GM21381 (cell line): ENCODE measurements at regions not wholly inside any gene's neighbourhood (a gene's known extent, or its start where the extent isn't known, plus 50 kb on each side); places are given as distances from the start of the nearest gene placed in this dataset.
"Not testable (repeated sequence)": the region's sequence is repeated elsewhere in the genome, so short reads cannot be mapped to it uniquely, and the experiment has no call there.

Experiments
- ATAC-seq: cut with Tn5 transposase; IDR thresholded peaks from one replicate; pipeline ENCODE4 v1.9.1; 2021; ENCODE audit warnings: mild to moderate bottlenecking, moderate library complexity; ENCODE audit not compliant: unreplicated experiment

DNA sequence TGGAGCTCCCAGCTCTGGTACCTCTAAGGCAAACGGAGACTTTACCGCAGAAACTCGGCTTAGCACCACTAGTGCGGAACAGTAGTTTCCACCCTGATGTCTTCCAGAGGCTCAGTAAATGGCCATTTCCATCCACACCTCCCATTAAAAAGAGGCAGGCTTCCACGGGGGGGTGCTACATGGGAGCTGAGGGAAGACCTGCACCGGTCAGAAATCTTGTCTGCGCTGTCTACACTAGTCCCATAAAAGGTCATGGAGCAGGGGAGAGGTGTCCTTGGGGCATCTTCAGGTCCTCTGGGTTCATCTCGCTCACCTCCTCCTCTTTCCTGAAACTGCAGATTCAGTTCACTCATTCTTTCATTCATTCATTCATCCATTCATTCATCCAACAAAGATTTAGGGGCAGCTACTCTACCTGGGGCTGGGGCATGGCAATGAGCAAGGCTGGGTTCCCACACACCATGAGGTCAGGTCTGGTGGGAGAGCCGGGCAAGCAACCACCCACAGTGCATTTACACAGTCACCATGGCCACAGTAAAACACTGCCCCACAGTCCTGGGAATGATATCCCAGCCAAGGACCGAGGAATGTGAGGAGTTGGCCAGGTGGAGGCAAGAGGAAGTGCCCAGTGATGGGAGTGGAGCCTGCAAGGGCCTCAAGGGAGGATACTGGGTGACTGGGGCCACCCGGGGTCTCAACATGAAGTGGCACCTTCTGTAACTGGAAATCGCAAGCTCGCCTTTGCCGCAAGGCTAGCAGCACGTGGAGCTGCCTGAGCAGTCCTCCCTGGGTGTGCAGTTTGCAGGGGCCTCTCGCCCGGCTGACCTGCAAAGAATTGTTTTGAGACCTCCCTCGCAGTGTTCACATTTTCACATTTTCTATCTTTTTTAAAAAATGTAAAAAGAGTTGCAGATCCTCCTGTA lies 180.2 kb upstream of the RAB6C start:
- no peak for ATAC-seq

DNA sequence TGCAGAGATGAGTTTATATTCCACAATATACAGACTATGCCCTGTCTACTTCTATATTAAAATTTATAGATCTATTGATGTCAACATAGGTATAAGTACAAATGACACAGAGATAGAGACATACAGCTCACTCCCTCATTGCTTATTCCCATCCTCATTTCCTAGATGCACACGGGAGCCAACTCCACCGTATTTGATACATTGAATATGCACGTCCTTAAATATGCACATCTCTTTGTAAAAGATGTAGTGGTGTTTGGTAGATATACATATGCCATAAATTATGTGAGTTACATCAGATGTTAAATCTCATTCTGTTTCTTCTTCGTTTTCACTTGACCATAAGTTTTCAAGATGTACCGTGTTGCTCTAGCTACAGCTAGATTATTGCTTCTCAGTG lies 179.2 kb upstream of the RAB6C start:
- ATAC-seq: no peak

DNA sequence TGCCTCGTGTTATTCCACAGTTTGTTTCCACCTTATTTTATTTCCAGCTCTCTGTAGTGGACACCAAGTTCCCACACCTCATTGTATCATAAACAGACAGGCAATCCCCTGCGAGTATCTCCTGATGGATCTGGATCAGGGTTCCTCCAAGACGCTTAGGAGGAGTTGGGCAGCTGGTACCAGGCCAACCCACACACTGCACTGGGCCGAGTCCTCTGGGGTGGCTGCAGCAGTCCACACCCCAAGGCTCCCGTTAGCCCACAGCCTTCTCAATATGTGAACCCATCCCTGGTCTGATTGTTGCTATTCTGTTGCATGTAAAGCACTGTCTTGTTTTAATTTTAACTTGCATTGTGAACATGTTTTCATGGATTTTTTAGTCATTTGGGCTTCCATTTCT lies 178.8 kb upstream of the RAB6C start:
- no peak for ATAC-seq

DNA sequence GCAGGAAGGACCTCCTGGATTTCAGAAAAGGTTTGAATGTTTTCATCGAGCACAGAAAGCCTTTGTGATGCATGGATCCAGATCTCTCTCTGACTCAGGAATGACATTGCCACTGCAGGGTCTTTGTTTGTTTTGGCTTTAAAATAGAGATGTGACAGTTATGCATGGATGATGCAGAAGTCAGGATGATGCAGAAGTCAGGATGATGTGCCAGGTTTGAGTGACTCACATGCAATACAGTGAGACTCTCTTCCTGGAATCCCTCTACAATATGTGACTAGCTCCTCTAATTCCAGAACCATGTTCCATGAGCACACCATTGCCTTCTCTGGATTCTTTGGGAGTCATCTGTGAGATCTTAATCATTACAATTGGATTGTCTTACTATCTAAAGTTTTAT lies 177.9 kb upstream of the RAB6C start:
- no peak for ATAC-seq

DNA sequence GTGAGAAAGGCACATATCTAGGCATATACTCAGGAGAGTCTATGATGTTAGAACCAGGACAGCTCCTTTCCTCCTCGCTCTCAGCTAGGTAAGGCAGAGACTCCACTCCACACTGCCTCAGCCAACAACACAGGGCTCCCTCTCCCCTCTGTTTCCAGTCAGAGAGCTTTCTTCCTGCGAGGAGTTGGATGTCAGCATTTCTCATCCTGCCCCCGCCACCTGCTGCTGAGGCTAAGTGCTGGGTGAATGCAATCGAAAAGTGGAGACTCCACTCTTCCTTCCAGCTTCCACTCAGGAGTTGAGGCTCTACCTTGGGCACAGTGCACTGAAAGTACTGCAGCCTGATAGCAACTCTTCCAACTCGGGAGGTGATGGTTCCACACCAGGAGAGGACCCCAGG lies 177.2 kb upstream of the RAB6C start:
- ATAC-seq: no peak

DNA sequence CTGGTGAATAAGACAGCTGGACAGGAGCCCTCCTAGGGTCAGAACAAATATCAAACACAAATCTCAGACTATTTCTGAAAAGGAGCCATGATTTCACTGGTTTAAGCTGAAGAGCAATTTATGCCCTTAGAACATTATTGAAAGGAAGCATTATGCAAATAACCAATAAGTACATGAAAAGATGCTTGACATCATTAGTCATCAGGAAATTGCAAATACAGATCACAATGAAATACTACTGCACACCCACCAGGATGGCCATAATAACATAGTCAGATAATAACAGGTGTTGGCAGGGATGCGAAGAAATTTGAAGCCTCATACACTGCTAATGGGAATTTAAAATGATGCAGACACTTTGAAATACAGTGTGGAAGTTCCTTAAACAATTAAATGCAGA lies 176.4 kb upstream of the RAB6C start:
- ATAC-seq: no peak

DNA sequence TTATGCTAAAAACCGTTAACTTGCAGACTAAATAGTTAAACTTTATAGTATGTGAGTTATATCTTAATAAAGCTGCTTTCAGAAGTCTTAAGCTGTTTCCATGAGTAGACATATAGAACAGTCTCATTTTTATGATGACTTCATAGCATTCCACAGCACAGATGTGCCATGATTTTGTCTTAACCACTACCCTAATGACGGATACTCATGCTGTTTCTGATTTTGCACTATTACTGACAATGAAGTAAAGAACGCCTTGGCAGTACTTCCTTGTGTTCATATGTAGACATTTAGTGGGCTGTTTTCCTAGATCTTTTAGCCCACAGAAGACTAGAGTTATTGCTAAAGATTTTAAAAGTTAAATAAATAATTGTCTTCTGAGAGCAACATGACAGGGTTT lies 175.6 kb upstream of the RAB6C start:
- ATAC-seq: no peak

DNA sequence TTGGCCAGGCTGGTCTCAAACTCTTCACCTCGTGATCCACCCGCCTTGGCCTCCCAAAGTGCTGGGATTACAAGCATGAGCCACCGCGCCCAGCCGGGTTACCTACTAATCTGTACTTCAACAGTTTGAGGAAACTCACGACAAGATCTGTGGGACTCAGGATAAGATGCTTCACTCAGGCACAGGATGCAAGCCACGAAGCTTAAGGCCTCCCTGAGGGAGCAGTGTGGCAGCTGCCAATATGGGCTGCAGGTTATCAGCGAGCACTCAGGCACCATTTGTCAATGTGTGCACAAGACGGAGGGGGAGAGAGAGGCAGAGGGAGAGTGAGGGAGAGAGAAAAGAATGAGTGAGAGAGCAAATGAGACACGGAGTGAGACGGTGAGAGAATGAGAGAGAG lies 173.6 kb upstream of the RAB6C start:
- ATAC-seq: no peak

DNA sequence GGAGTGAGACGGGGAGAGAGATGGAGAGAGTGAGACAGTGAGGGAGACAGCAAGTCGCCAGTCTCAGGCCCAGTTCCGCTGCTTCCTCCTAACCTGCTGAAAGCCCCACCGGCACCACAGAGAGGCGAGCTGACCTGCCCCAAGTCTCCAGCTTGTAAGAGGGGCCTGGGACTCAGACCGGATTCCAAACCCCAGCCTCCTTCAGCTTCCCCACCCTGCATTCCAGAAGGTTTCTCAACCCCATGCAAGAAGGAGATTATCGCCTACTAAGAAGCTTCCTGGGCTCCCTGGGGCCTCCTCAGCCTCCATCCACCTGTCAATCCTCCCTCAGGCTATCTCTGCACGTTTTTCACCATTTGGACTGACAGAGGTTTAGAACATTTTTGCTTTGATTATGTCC lies 173.1 kb upstream of the RAB6C start:
- no peak for ATAC-seq

DNA sequence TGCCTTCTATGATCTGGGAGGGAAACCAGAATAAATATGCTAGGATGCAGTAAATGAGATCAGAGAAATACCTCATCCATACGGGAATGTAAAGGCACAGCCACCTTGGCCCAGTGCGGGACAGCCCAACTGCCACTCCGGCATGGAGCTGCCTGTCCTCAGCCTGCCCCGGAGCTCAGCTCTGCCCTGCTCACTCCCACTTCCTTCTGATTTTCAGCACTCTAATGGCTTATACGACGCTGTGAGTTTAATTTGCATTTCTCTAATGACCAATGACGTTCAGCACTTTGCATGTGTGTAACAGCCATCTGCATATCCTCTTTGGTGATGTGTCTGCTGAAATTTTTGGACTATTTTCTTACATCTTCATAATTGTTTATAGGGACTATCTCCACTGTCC lies 172.5 kb upstream of the RAB6C start:
- no peak for ATAC-seq

DNA sequence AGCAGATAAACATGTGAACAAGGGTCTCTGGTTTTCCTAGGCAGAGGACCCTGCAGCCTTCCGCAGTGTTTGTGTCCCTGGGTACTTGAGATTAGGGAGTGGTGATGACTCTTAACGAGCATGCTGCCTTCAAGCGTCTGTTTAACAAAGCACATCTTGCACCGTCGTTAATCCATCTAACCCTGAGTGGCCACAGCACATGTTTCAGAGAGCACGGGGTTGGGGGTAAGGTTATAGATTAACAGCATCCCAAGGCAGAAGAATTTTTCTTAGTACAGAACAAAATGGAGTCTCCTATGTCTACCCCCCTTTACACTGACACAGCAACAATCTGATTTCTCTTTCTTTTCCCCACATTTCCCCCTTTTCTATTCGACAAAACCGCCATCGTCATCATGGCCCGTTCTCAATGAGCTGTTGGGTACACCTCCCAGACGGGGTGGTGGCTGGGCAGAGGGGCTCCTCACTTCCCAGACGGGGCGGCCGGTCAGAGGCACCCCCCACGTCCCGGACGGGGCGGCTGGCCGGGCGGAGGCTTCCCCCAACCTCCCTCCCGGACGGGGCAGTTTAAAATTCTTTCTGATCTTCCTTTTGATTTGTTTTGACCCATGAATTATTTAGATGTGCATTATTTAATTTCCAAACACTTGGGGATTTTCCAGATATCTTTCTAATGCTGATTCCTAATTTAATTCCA lies 171.7 kb upstream of the RAB6C start:
- not testable (repeated sequence) for ATAC-seq

DNA sequence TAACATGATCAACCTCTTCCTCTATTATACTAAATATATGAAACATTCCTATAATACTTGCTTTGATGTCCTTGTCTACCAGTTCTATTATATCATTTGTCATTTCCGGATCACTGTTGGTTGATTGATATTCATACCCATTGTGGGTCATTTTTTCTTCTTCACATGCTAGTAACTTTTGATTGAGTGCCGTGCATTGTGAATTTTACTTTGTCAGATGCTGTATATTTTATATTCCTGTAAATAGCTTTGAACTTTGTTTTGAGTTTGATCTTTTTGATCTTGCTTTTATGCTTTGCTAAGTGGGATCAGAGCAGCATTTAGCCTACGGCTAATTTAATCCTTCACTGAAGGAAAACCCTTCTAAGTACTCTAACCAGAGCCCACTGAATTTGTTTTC lies 168.9 kb upstream of the RAB6C start:
- no peak for ATAC-seq

DNA sequence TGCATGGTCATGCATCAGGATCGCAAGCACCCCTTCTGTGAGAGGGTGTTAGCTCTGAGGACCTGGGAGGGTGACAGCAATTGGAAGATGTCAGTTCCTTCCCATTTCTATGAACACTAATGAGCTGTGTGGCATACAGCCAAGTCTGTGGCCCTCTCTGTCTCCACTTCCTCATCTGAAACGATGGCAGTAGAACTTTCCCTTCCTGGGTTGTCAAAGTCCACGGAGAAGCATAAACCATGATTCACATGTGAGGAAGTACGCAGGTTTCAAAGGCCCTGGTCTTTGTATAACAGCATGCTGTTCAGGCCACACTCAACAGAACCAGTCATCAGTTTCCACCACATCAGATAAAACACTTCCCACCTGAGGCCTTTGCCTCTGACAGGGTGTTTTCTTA lies 167.4 kb upstream of the RAB6C start:
- ATAC-seq: peak; percentile 73

DNA sequence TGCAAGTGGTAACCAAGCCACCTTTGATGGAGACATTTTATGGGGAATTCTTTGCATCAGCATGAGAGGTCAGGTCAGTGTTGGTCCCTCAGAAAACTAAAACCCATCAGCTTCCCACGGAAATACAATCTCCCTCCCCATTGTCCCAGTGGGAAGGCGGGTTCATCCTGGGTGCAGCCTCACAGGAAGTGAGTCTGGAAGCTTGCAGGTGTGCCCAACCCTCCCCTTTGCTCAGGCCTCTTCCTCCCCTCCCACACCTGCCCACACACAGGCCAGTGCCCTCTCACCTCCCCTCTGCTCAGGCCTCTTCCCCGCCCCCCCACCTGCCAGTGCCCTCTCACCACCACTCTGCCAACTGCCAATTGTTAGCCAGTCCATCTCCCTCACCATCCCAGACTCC lies 166.8 kb upstream of the RAB6C start:
- no peak for ATAC-seq

DNA sequence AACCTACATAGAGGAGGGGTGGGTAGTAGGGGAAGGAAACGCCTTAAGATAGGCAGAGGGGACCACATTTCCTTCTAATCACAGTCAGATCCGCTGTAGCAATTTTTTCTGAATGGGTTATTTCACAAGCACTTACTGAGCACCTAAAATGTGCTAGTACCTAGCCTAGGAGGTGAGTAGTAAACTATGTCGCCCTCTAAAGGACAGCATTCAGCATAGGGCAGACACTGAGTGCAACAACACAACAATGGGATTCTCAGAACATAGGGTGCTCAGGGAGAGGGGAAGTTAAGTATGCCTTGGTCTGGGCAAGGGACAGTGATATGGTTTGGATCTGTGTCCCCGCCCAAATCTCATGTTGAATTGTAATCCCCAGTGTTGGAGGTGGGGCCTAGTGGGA lies 166.1 kb upstream of the RAB6C start:
- no peak for ATAC-seq

DNA sequence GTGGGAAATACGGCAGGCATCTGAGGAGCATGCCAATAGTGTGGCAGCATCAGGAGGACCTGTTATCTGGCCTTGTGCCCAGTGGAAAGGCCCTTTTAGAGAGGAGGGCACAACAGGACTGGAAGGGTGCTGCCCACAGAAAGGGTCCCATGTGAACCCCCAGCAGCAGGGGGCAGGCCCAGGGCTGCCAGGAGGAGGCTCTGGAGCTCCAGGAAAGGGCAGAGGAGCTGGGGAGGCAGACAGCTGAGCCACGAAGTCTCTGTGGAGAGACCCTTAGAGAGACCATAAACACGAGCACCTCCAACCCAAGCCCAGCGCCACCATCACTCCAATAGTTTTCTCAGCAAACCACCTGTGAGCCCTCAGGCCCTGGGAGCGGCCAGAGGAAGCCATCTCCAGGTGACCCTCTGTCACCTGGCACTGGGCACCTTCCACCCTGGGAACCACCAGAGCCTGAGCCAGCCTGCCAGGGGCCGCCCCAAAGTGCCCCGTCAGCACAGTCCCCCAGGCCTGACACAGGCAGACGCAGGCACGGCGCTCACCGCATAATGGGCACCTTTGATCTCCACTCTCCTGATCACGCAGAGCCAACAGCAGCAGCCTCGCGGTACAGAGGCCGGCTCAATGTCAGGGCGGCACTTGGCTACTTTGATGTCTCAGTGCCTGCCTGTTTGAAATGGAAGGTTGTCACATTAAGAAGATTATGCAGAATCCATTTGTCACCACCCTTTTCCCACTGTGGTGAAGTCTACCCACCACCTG lies 162.5 kb upstream of the RAB6C start:
- ATAC-seq: no peak

DNA sequence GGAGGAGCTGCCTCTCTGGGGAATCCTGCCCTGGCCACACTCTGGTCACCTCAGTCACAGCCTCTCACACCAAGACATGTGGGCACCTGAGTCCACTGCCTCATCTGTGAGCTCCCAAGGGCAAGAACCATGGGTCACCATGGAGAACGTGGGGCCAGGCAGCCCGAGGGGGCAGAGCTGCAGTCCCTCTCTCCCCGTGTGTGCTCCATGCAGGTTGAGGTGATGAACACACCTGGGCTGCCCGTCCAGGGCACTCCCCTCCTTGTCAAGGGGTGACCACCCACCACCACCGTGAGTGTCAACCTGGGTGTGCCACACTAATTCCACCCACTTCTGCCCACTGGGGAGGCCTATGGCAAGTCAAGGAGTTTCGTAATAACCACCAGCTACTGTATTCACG lies 159.6 kb upstream of the RAB6C start:
- no peak for ATAC-seq

DNA sequence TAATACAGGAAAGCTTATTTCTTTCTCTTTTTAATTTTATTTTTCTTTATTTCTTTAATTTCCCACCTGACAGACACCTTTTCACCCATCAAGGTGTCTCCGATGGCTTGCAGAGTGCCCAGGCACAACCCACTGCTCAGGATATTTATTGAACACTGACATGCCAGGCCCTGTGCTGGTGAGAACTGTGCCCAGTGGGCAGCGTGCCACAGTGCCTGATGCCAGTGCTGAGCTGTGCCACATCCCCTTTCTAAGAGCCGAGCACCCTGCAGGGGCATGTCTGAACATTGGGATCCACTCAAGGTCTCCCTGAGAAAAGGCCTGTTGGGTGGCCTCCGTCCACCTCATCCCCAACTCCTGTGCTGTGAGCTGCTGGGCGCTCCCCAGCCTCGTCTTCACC lies 158.6 kb upstream of the RAB6C start:
- no peak for ATAC-seq

DNA sequence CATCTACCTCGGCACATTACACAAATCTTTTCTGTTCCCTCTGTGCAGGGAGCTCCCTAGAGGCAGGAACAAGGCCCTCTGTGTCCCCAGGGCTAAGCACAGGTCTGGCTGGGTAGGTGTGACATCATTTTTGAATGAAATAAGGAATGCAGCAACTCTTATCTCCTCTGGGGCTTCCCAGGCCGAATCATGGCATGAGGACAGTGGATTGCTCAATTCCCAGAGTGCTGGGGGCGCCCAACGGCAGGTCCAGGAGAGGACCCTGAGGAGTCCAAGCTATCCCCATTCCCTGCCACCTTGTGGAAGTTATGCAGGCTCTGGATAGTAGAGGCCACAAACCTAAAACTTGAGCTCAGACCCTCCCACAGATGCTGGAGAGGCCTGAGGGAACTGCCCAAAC lies 158.0 kb upstream of the RAB6C start:
- no peak for ATAC-seq

DNA sequence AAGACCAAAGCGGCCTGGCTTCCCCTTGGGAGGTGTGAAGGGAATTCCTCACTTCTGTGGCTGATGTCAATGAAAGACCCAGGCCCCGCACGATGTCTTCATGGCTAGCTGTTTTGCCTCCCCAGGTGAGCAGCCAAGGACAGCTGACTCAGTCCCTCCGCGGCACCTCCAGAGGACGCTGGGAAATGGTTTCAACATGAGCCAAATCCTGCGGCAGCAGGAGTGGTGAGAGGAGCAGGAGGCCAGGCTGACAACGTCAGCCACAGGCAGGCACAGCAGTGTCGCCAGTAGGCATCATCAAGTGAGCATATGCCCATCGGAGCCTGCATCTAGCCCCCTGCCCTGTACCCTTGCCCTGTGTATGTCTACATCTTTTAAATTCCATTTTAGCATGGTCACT lies 156.4 kb upstream of the RAB6C start:
- no peak for ATAC-seq

DNA sequence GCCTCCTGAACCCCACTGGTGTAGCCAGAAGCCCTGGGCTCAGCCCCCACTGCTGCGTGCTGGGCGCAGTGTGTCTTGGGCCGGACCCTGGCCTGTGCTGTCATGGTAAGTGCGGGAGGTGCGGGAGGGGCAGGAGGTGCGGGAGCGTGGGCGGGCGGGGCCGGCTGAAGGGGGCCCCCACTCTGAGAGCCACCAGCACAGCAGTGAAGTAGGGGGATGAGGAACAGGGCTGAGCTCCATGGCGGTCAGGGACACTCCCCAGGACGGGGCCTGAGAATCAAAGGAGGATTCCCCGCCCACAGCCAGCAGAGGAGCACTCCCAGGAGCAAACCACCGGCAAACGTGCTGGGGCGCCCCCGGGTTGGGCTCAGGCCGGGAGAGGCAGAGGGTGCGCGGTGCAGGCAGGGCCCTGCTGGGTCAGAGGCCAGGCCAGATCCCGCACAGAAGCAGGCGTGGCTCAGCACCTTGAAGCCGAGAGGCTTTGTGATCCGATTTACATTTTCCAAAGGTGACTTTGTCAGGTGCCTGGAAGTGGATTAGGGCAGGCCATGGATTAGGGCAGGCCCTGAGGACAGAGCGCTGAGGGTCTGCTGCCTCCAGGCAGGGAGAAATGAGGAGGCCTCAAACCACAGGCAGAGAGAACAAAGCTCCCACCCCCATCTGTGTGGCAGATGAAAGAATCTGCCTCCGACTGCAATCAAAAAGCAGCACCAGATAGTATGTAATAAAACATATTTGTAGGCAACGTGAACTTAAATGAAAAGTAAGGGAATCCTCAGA lies 152.0 kb upstream of the RAB6C start:
- ATAC-seq: no peak
